HCEC 1CT (cell line): ENCODE measurements at regions not wholly inside any gene's neighbourhood (a gene's known extent, or its start where the extent isn't known, plus 50 kb on each side); places are given as distances from the start of the nearest gene placed in this dataset.

ENCODE experiments used
- DNase-seq: peaks from one replicate; pipeline ENCODE4 v3.0.0-alpha.2; 2017

GRCh38 chr21:36555199-36555800 is 75.4 kb upstream of the CLDN14 start:
- no peak for DNase-seq

GRCh38 chr21:36557316-36557715 is 77.4 kb upstream of the CLDN14 start:
- DNase-seq, result no peak

- no peak for DNase-seq
Measured at GRCh38 chr21:36560933-36561575, 81.1 kb upstream of the CLDN14 start.

- DNase-seq, result no peak
Measured at GRCh38 chr21:36563341-36563926, 83.5 kb upstream of the CLDN14 start.

- DNase-seq, result no peak
Measured at GRCh38 chr21:36564647-36565046, 84.7 kb upstream of the CLDN14 start.

- no peak for DNase-seq
Measured at GRCh38 chr21:36565540-36565939, 85.6 kb upstream of the CLDN14 start.

GRCh38 chr21:36566644-36567043 is 86.7 kb upstream of the CLDN14 start:
- DNase-seq, result no peak

GRCh38 chr21:36567216-36567885 is 87.4 kb upstream of the CLDN14 start:
- no peak for DNase-seq

- DNase-seq, result no peak
Measured at GRCh38 chr21:36569511-36569910, 89.6 kb upstream of the CLDN14 start.

GRCh38 chr21:36571556-36571955 is 91.6 kb upstream of the CLDN14 start:
- DNase-seq, result no peak

- no peak for DNase-seq
Measured at GRCh38 chr21:36572039-36572438, 92.1 kb upstream of the CLDN14 start.

GRCh38 chr21:36575306-36575705 is 95.4 kb upstream of the CLDN14 start:
- DNase-seq, result no peak

- no peak for DNase-seq
Measured at GRCh38 chr21:36576441-36576840, 96.5 kb upstream of the CLDN14 start.

GRCh38 chr21:36579898-36580297 is 100.0 kb upstream of the CLDN14 start:
- DNase-seq, result no peak

GRCh38 chr21:36582271-36582670 is 102.3 kb upstream of the CLDN14 start:
- DNase-seq, result no peak

GRCh38 chr21:36583591-36583990 is 103.7 kb upstream of the CLDN14 start:
- DNase-seq, result no peak

GRCh38 chr21:36584980-36585940 is 105.3 kb upstream of the CLDN14 start:
- no peak for DNase-seq

GRCh38 chr21:36587388-36587787 is 107.5 kb upstream of the CLDN14 start:
- DNase-seq, result no peak

GRCh38 chr21:36589352-36589971 is 109.5 kb upstream of the SIM2 start:
- peak; percentile 53 for DNase-seq

- no peak for DNase-seq
Measured at GRCh38 chr21:36591326-36591970, 107.5 kb upstream of the SIM2 start.

GRCh38 chr21:36596174-36596573 is 102.7 kb upstream of the SIM2 start:
- DNase-seq, result no peak

- DNase-seq, result no peak
Measured at GRCh38 chr21:36601362-36601761, 97.6 kb upstream of the SIM2 start.
